H9 (cell line): ENCODE measurements at regions not wholly inside any gene's neighbourhood (a gene's known extent, or its start where the extent isn't known, plus 50 kb on each side); places are given as distances from the start of the nearest gene placed in this dataset.

ENCODE experiments used
- DNase-seq: peaks from one replicate; pipeline ENCODE4 v3.0.0-alpha.2; 2017
- H2AFZ ChIP-seq: one replicate; pipeline ENCODE4 v1.6.1; 2013; ENCODE audit warnings: mild to moderate bottlenecking, low read length, control low read depth, moderate library complexity
- H2AK5ac ChIP-seq: 2 replicates; pipeline ENCODE4 v1.6.1; 2013; ENCODE audit warnings: low read length, control low read depth, mixed read lengths; ENCODE audit not compliant: insufficient read length
- H2BK120ac ChIP-seq: one replicate; pipeline ENCODE4 v1.6.1; 2013; ENCODE audit warnings: low read depth, mild to moderate bottlenecking, low read length, control low read depth, inconsistent platforms; ENCODE audit not compliant: poor library complexity, severe bottlenecking
- H2BK12ac ChIP-seq: 2 replicates; pipeline ENCODE4 v1.6.1; 2013; ENCODE audit warnings: low read length, control low read depth, mixed read lengths, low read depth; ENCODE audit not compliant: insufficient read length
- H2BK15ac ChIP-seq: 2 replicates; pipeline ENCODE4 v1.6.1; 2013; ENCODE audit warnings: low read depth, low read length, control low read depth
- H2BK20ac ChIP-seq: one replicate; pipeline ENCODE4 v1.6.1; 2013; ENCODE audit warnings: low read depth, mild to moderate bottlenecking, low read length, control low read depth, inconsistent platforms; ENCODE audit not compliant: poor library complexity, severe bottlenecking
- H2BK5ac ChIP-seq: 2 replicates; pipeline ENCODE4 v1.6.1; 2013; ENCODE audit warnings: low read length, control low read depth, mixed read lengths; ENCODE audit not compliant: insufficient read length
- H3K14ac ChIP-seq: 2 replicates; pipeline ENCODE4 v1.6.1; 2013; ENCODE audit warnings: low read length, control low read depth; ENCODE audit not compliant: insufficient read depth
- H3K18ac ChIP-seq: 2 replicates; pipeline ENCODE4 v1.6.1; 2013; ENCODE audit warnings: low read depth, mild to moderate bottlenecking, mixed read lengths, low read length, control low read depth; ENCODE audit not compliant: insufficient read length
- H3K23ac ChIP-seq: 2 replicates; pipeline ENCODE4 v1.6.1; 2013; ENCODE audit warnings: low read length, control low read depth, mixed read lengths, low read depth; ENCODE audit not compliant: insufficient read length
- H3K23me2 ChIP-seq: 2 replicates; pipeline ENCODE4 v1.6.1; 2013; ENCODE audit warnings: low read depth, mild to moderate bottlenecking, mixed read lengths, low read length, control low read depth; ENCODE audit not compliant: insufficient read length, poor library complexity, severe bottlenecking
- H3K27ac ChIP-seq: 2 replicates; pipeline ENCODE4 v1.5.1; 2013; ENCODE audit warnings: low read length, control low read depth, mixed read lengths, low read depth; ENCODE audit not compliant: insufficient read length
- H3K27me3 ChIP-seq: 2 replicates; pipeline ENCODE4 v1.6.1; 2013; ENCODE audit warnings: low read length, control low read depth, inconsistent platforms; ENCODE audit not compliant: insufficient read depth
- H3K4ac ChIP-seq: 2 replicates; pipeline ENCODE4 v1.6.1; 2013; ENCODE audit warnings: low read depth, mild to moderate bottlenecking, control low read depth, inconsistent platforms, low read length, moderate library complexity
- H3K4me1 ChIP-seq: 2 replicates; pipeline ENCODE4 v1.6.1; 2013; ENCODE audit warnings: low read length, control low read depth, inconsistent platforms; ENCODE audit not compliant: insufficient read depth
- H3K4me2 ChIP-seq: 2 replicates; pipeline ENCODE4 v1.6.1; 2013; ENCODE audit warnings: low read length, control low read depth, mixed read lengths; ENCODE audit not compliant: insufficient read length, insufficient read depth
- H3K56ac ChIP-seq: 2 replicates; pipeline ENCODE4 v1.6.1; 2013; ENCODE audit warnings: low read depth, mild to moderate bottlenecking, mixed read lengths, low read length, control low read depth; ENCODE audit not compliant: insufficient read length
- H3K79me1 ChIP-seq: 2 replicates; pipeline ENCODE4 v1.6.1; 2013; ENCODE audit warnings: low read depth, mild to moderate bottlenecking, moderate library complexity, low read length, control low read depth, inconsistent platforms; ENCODE audit not compliant: insufficient read depth, poor library complexity, severe bottlenecking
- H3K79me2 ChIP-seq: 2 replicates; pipeline ENCODE4 v1.6.1; 2013; ENCODE audit warnings: low read length, control low read depth, inconsistent platforms; ENCODE audit not compliant: insufficient read depth
- H3K9ac ChIP-seq: 2 replicates; pipeline ENCODE4 v1.6.1; 2013; ENCODE audit warnings: low read length, control low read depth, mixed read lengths; ENCODE audit not compliant: insufficient read length; ENCODE audit errors: extremely low read depth
- H3K9me3 ChIP-seq: one replicate; pipeline ENCODE4 v1.6.1; 2013; ENCODE audit warnings: low read depth, low read length, inconsistent platforms; ENCODE audit not compliant: control insufficient read depth
- H3T11ph ChIP-seq: one replicate; pipeline ENCODE4 v1.6.1; 2013; ENCODE audit warnings: mild to moderate bottlenecking, low read length, control low read depth, inconsistent platforms
- H4K20me1 ChIP-seq: one replicate; pipeline ENCODE4 v1.6.1; 2013; ENCODE audit not compliant: control insufficient read depth, insufficient read length, insufficient read depth
- H4K5ac ChIP-seq: 2 replicates; pipeline ENCODE4 v1.6.1; 2013; ENCODE audit warnings: low read depth, mild to moderate bottlenecking, mixed read lengths, low read length, control low read depth; ENCODE audit not compliant: insufficient read length
- H4K8ac ChIP-seq: replicated peaks from 2 replicates; pipeline ENCODE4 v1.6.1; 2013; ENCODE audit warnings: low read length, control low read depth, mixed read lengths, low read depth; ENCODE audit not compliant: insufficient read length
- H4K91ac ChIP-seq: 2 replicates; pipeline ENCODE4 v1.6.1; 2013; ENCODE audit warnings: low read depth, mild to moderate bottlenecking, moderate library complexity, mixed read lengths, low read length, control low read depth; ENCODE audit not compliant: insufficient read length
- H3K27ac Mint-ChIP-seq, 3 experiments: 2 replicates in 2 of 3; 3 replicates in 1 of 3; pipeline ENCODE4 v1.8.0; 2020 to 2021; ENCODE audit warnings: mixed read lengths in 3 of 3, mild to moderate bottlenecking in 1 of 3, moderate library complexity in 1 of 3
- H3K27me3 Mint-ChIP-seq: 2 replicates; pipeline ENCODE4 v1.8.0; 2021; ENCODE audit warnings: low read depth, mild to moderate bottlenecking, moderate library complexity, mixed read lengths
- H3K36me3 Mint-ChIP-seq, 3 experiments: 2 replicates in 2 of 3; 3 replicates in 1 of 3; pipeline ENCODE4 v1.8.0; 2020 to 2021; ENCODE audit warnings: low read depth in 3 of 3, mixed read lengths in 3 of 3; ENCODE audit not compliant: insufficient read depth in 1 of 3
- H3K4me1 Mint-ChIP-seq, 2 experiments: 2 replicates each; pipeline ENCODE4 v1.8.0; 2020; ENCODE audit warnings: mixed read lengths in 2 of 2
- H3K4me3 Mint-ChIP-seq, 2 experiments: 2 replicates in 1 of 2; 3 replicates in 1 of 2; pipeline ENCODE4 v1.8.0; 2020 to 2021; ENCODE audit warnings: mild to moderate bottlenecking in 2 of 2, mixed read lengths in 2 of 2, moderate library complexity in 1 of 2
- H3K9me3 Mint-ChIP-seq, 2 experiments: 2 replicates in 1 of 2; 3 replicates in 1 of 2; pipeline ENCODE4 v1.8.0; 2020; ENCODE audit warnings: mild to moderate bottlenecking in 2 of 2, mixed read lengths in 2 of 2, moderate library complexity in 1 of 2
- WGBS: extraction: QIAGEN DNeasy Blood & Tissue Kit; methylation state at CpG from one replicate; pipeline ENCODE4 v1.1.7; 2013; ENCODE audit warnings: missing lambda C conversion rate, low lambda C conversion rate, mixed read lengths; ENCODE audit not compliant: insufficient read length; ENCODE audit errors: extremely low coverage; 5-methylcytosine and 5-hydroxymethylcytosine counted together
- TF ChIP-seq, protein P1 (sequence below): fragments of 200-600 bp; sonication (generic); conservative IDR thresholded peaks from 3 replicates; pipeline ENCODE4 v1.8.0; 2021; ENCODE audit warnings: antibody characterized with exemption, mild to moderate bottlenecking

DNA sequence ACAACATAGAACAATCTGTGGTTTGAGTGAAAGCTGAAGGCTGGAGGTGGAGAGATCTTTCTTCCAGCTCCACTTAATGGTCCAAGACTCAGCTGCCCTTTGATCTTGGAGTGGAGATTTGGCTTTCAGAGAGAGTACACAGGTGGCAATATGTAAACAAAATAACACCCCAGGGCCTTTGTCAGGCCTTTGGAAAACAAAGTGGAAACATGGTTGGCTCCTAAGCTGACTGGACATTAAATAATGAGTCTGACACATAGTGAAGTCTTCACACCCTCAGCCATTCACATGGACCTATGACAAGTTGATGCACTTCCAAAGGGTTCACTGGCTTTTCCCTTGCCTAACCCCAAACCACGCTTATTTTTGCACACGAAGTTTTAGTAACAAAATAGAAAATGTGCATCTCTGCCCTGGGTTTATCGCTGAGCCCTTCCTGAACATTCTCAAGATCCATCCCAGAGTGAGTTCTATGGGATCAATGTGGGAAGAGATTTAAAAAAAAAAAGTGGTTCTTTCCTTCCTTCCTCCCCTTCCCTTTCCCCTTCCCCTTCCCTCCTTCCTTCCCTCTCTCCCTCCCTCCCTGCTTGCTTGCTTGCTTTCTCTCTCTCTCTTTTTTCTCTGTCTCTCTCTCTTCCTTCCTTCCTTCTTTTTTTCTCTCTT lies 201.3 kb upstream of the NT5C1B start:
- H4K91ac ChIP-seq, result no peak overlapping the region
- H3K4me2 ChIP-seq, result no peak overlapping the region
- no peaks in the 10 kb centered on the region for H3K79me2 ChIP-seq
- no peaks in the 10 kb centered on the region for H3K9me3 ChIP-seq
- no peak overlapping the region for H2BK120ac ChIP-seq
- no peak overlapping the region for H3K27ac Mint-ChIP-seq
- no peak overlapping the region for H4K8ac ChIP-seq
- H2BK12ac ChIP-seq, result no peak overlapping the region
- WGBS, result no CpG with 5 or more reads among the region's 3 CpGs
- H2BK5ac ChIP-seq, result no peak overlapping the region
- no peaks in the 10 kb centered on the region for H3K4me1 Mint-ChIP-seq
- H3K18ac ChIP-seq, result no peak overlapping the region
- no peak overlapping the region for H2AK5ac ChIP-seq
- no peak for DNase-seq
- no peaks in the 10 kb centered on the region for H3K36me3 Mint-ChIP-seq
- no peak overlapping the region for H2BK15ac ChIP-seq
- no peaks in the 10 kb centered on the region for H4K20me1 ChIP-seq
- H3K27me3 Mint-ChIP-seq, result peaks cover 22% of the 10 kb centered on the region
- H3K27me3 ChIP-seq, result no peaks in the 10 kb centered on the region
- H3K27ac ChIP-seq, result no peak overlapping the region
- H3K79me1 ChIP-seq, result no peaks in the 10 kb centered on the region
- no peak overlapping the region for H2BK20ac ChIP-seq
- no peak overlapping the region for H3K4ac ChIP-seq
- H3K9ac ChIP-seq, result no peak overlapping the region
- no peak overlapping the region for H3K23ac ChIP-seq
- no peak overlapping the region for H3K56ac ChIP-seq
- no peak overlapping the region for H3K4me3 Mint-ChIP-seq
- H2AFZ ChIP-seq, result no peak overlapping the region
- no peaks in the 10 kb centered on the region for H3K4me1 ChIP-seq
- no peaks in the 10 kb centered on the region for H3K9me3 Mint-ChIP-seq
- TF ChIP-seq, protein P1, sequence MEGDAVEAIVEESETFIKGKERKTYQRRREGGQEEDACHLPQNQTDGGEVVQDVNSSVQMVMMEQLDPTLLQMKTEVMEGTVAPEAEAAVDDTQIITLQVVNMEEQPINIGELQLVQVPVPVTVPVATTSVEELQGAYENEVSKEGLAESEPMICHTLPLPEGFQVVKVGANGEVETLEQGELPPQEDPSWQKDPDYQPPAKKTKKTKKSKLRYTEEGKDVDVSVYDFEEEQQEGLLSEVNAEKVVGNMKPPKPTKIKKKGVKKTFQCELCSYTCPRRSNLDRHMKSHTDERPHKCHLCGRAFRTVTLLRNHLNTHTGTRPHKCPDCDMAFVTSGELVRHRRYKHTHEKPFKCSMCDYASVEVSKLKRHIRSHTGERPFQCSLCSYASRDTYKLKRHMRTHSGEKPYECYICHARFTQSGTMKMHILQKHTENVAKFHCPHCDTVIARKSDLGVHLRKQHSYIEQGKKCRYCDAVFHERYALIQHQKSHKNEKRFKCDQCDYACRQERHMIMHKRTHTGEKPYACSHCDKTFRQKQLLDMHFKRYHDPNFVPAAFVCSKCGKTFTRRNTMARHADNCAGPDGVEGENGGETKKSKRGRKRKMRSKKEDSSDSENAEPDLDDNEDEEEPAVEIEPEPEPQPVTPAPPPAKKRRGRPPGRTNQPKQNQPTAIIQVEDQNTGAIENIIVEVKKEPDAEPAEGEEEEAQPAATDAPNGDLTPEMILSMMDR, result no peak
- no peak overlapping the region for H3T11ph ChIP-seq
- no peak overlapping the region for H4K5ac ChIP-seq
- H3K14ac ChIP-seq, result no peak overlapping the region
- H3K23me2 ChIP-seq, result no peaks in the 10 kb centered on the region
